ENCODE measurements at regions not wholly inside any gene's neighbourhood (a gene's known extent, or its start where the extent isn't known, plus 50 kb on each side); places are given as distances from the start of the nearest gene placed in this dataset.

GRCh38 chr1:83530506-83530905, 468.4 kb downstream of the TTLL7 start:
- Histone ChIP-seq H3F3A (ENCODE audit: control insufficient read depth, insufficient read depth) (no peaks in the 10 kb centered on the region), H3K27ac (ENCODE audit: low read depth, low read length) (no peak overlapping the region), H3K36me3 (ENCODE audit: control insufficient read depth, low read length) (no peaks in the 10 kb centered on the region), H3K4me3 (ENCODE audit: low read length) (no peak overlapping the region), H3K4me1 (ENCODE audit: control insufficient read depth, low read length) (no peaks in the 10 kb centered on the region), H3K9me2 (replicated peaks; ENCODE audit: control insufficient read depth, low read length) (no peaks in the 10 kb centered on the region), H3K9me3 (ENCODE audit: control insufficient read depth, insufficient read depth, low read length) (no peaks in the 10 kb centered on the region), H4K20me1 (ENCODE audit: control insufficient read depth, insufficient read depth, low read depth, low read length) (no peaks in the 10 kb centered on the region), H3K4me2 (ENCODE audit: low read length) (no peak overlapping the region), H3K27me3 (ENCODE audit: control insufficient read depth, low read length) (no peaks in the 10 kb centered on the region), H3K79me2 (ENCODE audit: control insufficient read depth, low read length) (no peaks in the 10 kb centered on the region)
- no peak for TF ChIP-seq CTCF (IDR thresholded peaks at IDR 0.05; ENCODE audit: low read depth, low read length, poor library complexity, severe bottlenecking)
- TF ChIP-seq EZH2phosphoT487 (IDR thresholded peaks at IDR 0.05; ENCODE audit: borderline replicate concordance, low read length), result no peak

GRCh38 chr1:83527987-83528386, 470.9 kb downstream of the TTLL7 start:
- no peaks in the 10 kb centered on the region for H3K79me2 ChIP-seq (ENCODE audit: control insufficient read depth, low read length)
- no peaks in the 10 kb centered on the region for H3K9me3 ChIP-seq (ENCODE audit: control insufficient read depth, insufficient read depth, low read length)
- H3K36me3 ChIP-seq (ENCODE audit: control insufficient read depth, low read length), result no peaks in the 10 kb centered on the region
- no peaks in the 10 kb centered on the region for H4K20me1 ChIP-seq (ENCODE audit: control insufficient read depth, insufficient read depth, low read depth, low read length)
- no peaks in the 10 kb centered on the region for H3K9me2 ChIP-seq (replicated peaks; ENCODE audit: control insufficient read depth, low read length)
- H3F3A ChIP-seq (ENCODE audit: control insufficient read depth, insufficient read depth), result no peaks in the 10 kb centered on the region
- H3K4me3 ChIP-seq (ENCODE audit: low read length), result no peak overlapping the region
- no peak overlapping the region for H3K4me2 ChIP-seq (ENCODE audit: low read length)
- TF ChIP-seq CTCF (IDR thresholded peaks at IDR 0.05; ENCODE audit: low read depth, low read length, poor library complexity, severe bottlenecking), result no peak
- no peaks in the 10 kb centered on the region for H3K4me1 ChIP-seq (ENCODE audit: control insufficient read depth, low read length)
- H3K27ac ChIP-seq (ENCODE audit: low read depth, low read length), result no peak overlapping the region
- H3K27me3 ChIP-seq (ENCODE audit: control insufficient read depth, low read length), result no peaks in the 10 kb centered on the region

GRCh38 chr1:83520797-83521196, 478.1 kb downstream of the TTLL7 start:
- Histone ChIP-seq H3F3A (ENCODE audit: control insufficient read depth, insufficient read depth) (no peaks in the 10 kb centered on the region), H3K4me3 (ENCODE audit: low read length) (no peak overlapping the region), H3K4me1 (ENCODE audit: control insufficient read depth, low read length) (no peaks in the 10 kb centered on the region), H3K9me3 (ENCODE audit: control insufficient read depth, insufficient read depth, low read length) (no peaks in the 10 kb centered on the region), H3K79me2 (ENCODE audit: control insufficient read depth, low read length) (no peaks in the 10 kb centered on the region), H4K20me1 (ENCODE audit: control insufficient read depth, insufficient read depth, low read depth, low read length) (no peaks in the 10 kb centered on the region), H3K9me2 (replicated peaks; ENCODE audit: control insufficient read depth, low read length) (no peaks in the 10 kb centered on the region), H3K27me3 (ENCODE audit: control insufficient read depth, low read length) (no peaks in the 10 kb centered on the region), H3K4me2 (ENCODE audit: low read length) (no peak overlapping the region), H3K27ac (ENCODE audit: low read depth, low read length) (no peak overlapping the region), H3K36me3 (ENCODE audit: control insufficient read depth, low read length) (no peaks in the 10 kb centered on the region)
- TF ChIP-seq EZH2phosphoT487 (IDR thresholded peaks at IDR 0.05; ENCODE audit: borderline replicate concordance, low read length) (no peak), CTCF (IDR thresholded peaks at IDR 0.05; ENCODE audit: low read depth, low read length, poor library complexity, severe bottlenecking) (no peak)

GRCh38 chr1:83516369-83516768, 482.6 kb downstream of the TTLL7 start:
- Histone ChIP-seq H3K4me3 (ENCODE audit: low read length) (no peak overlapping the region), H3K36me3 (ENCODE audit: control insufficient read depth, low read length) (no peaks in the 10 kb centered on the region), H3K9me3 (ENCODE audit: control insufficient read depth, insufficient read depth, low read length) (no peaks in the 10 kb centered on the region), H3F3A (ENCODE audit: control insufficient read depth, insufficient read depth) (no peaks in the 10 kb centered on the region), H3K27ac (ENCODE audit: low read depth, low read length) (no peak overlapping the region), H4K20me1 (ENCODE audit: control insufficient read depth, insufficient read depth, low read depth, low read length) (no peaks in the 10 kb centered on the region), H3K9me2 (replicated peaks; ENCODE audit: control insufficient read depth, low read length) (no peaks in the 10 kb centered on the region), H3K4me1 (ENCODE audit: control insufficient read depth, low read length) (no peaks in the 10 kb centered on the region), H3K79me2 (ENCODE audit: control insufficient read depth, low read length) (no peaks in the 10 kb centered on the region), H3K27me3 (ENCODE audit: control insufficient read depth, low read length) (no peaks in the 10 kb centered on the region), H3K4me2 (ENCODE audit: low read length) (no peak overlapping the region)
- TF ChIP-seq CTCF (IDR thresholded peaks at IDR 0.05; ENCODE audit: low read depth, low read length, poor library complexity, severe bottlenecking) (no peak), EZH2phosphoT487 (IDR thresholded peaks at IDR 0.05; ENCODE audit: borderline replicate concordance, low read length) (no peak)
